HepG2 (cell line): ENCODE measurements at regions not wholly inside any gene's neighbourhood (a gene's known extent, or its start where the extent isn't known, plus 50 kb on each side); places are given as distances from the start of the nearest gene placed in this dataset.

Experiments
- ATAC-seq: fragments of 200-7000 bp; cut with Tn5 transposase; 3 replicates; pipeline ENCODE4 v1.9.1; 2020; ENCODE audit warnings: mild to moderate bottlenecking, moderate library complexity
- BruUV-seq: library from RNA; stranded (reverse); fragments of 400-500 nt; replicated peaks from 2 replicates; lab custom pipeline; 2021; lab: Mats Ljungman, UMichigan
- CTCF ChIA-PET: fragments of 300-600 bp; formaldehyde crosslinking; extraction: SDS; loops from one replicate; lab custom pipeline; 2021; ENCODE audit warnings: low total read pairs, inconsistent platforms, low intra/inter-chr PET ratio; lab: Yijun Ruan, JAX
- POLR2A ChIA-PET: fragments of 350-600 bp; sonication (Branson Sonifier 250); formaldehyde crosslinking; loops from one replicate; lab custom pipeline; 2020; ENCODE audit warnings: antibody characterized with exemption, inconsistent platforms; lab: Yijun Ruan, JAX
- DNase-seq: peaks from one replicate; pipeline ENCODE4 v3.0.0-alpha.2; 2015; ENCODE audit warnings: low spot score
- FAIRE-seq: peaks from 3 replicates; lab custom pipeline; 2011; peaks lifted over from hg19 to GRCh38; lab: Jason Lieb, UNC
- H2AFZ ChIP-seq: one replicate; pipeline ENCODE4 v1.6.1; 2011; ENCODE audit warnings: low read length, inconsistent platforms
- H3K27ac ChIP-seq: fragments of 300-600 bp; 3 replicates; pipeline ENCODE4 v1.8.0; 2011; ENCODE audit warnings: mixed run types, mild to moderate bottlenecking, mixed read lengths, low read length, inconsistent platforms; ENCODE audit not compliant: insufficient read depth; ENCODE audit errors: extremely low read length
- H3K27me3 ChIP-seq, 2 experiments: fragments of 200-600 bp in 1 of 2; 2 replicates in 1 of 2; 3 replicates in 1 of 2; pipeline versions ENCODE4 v1.6.0 to v1.8.0; 2011; ENCODE audit warnings: low read length in 2 of 2, mild to moderate bottlenecking in 2 of 2, moderate library complexity in 2 of 2, inconsistent platforms in 1 of 2; ENCODE audit not compliant: insufficient read depth in 2 of 2, control insufficient read depth in 1 of 2
- H3K36me3 ChIP-seq, 2 experiments: fragments of 200-600 bp in 1 of 2; replicated peaks in 1 of 2; 2 replicates in 1 of 2; 3 replicates in 1 of 2; pipeline versions ENCODE4 v1.5.1 to v1.8.0; 2011; ENCODE audit warnings: low read length in 2 of 2, inconsistent platforms in 1 of 2; ENCODE audit not compliant: insufficient read depth in 2 of 2, control insufficient read depth in 1 of 2
- H3K4me1 ChIP-seq: 2 replicates; pipeline ENCODE4 v1.5.1; 2012; ENCODE audit warnings: low read length, inconsistent platforms; ENCODE audit not compliant: insufficient read depth
- H3K4me2 ChIP-seq: 2 replicates; pipeline ENCODE4 v1.6.0; 2011; ENCODE audit warnings: low read depth, low read length, inconsistent platforms
- H3K4me3 ChIP-seq, 3 experiments: fragments of 200-600 bp in 1 of 3; sonication (generic), shearing (Covaris generic) in 1 of 3; replicated peaks in 1 of 3; 2 replicates each; pipeline ENCODE4 v1.5.1; 2011 to 2016; ENCODE audit warnings: low read length in 3 of 3, inconsistent platforms in 2 of 3, low read depth in 2 of 3, mild to moderate bottlenecking in 2 of 3, control low read depth in 1 of 3, mixed read lengths in 1 of 3; ENCODE audit not compliant: insufficient read depth in 1 of 3
- H3K79me2 ChIP-seq: one replicate; pipeline ENCODE4 v1.6.1; 2011; ENCODE audit warnings: low read length, inconsistent platforms; ENCODE audit not compliant: insufficient read depth
- H3K9ac ChIP-seq: 2 replicates; pipeline ENCODE4 v1.6.0; 2011; ENCODE audit warnings: mild to moderate bottlenecking, low read depth, low read length, inconsistent platforms; ENCODE audit not compliant: insufficient read depth
- H3K9me3 ChIP-seq: 2 replicates; pipeline ENCODE4 v1.5.1; 2012; ENCODE audit warnings: mild to moderate bottlenecking, low read length
- H4K20me1 ChIP-seq: 2 replicates; pipeline ENCODE4 v1.6.0; 2011; ENCODE audit warnings: inconsistent platforms, mild to moderate bottlenecking, low read length, moderate library complexity; ENCODE audit not compliant: insufficient read depth
- CBX1 ChIP-seq: IDR thresholded peaks from one replicate; pipeline ENCODE4 v1.6.1; 2016; ENCODE audit warnings: antibody characterized with exemption, low read depth
- LBX2 ChIP-seq: sonication (generic); formaldehyde crosslinking; IDR thresholded peaks from 2 replicates; pipeline ENCODE4 v1.5.0; 2020; ENCODE audit warnings: missing genetic modification reagents, mild to moderate bottlenecking, borderline replicate concordance
- NFE2 ChIP-seq: sonication (generic); formaldehyde crosslinking; IDR thresholded peaks from 2 replicates; pipeline ENCODE4 v1.4.0; 2020; ENCODE audit warnings: missing genetic modification reagents
- RARA ChIP-seq: IDR thresholded peaks from 2 replicates; pipeline ENCODE4 v1.6.1; 2016; ENCODE audit warnings: missing genetic modification reagents, missing compliant biosample characterization
- RFXAP ChIP-seq: sonication (generic); formaldehyde crosslinking; IDR thresholded peaks from 2 replicates; pipeline ENCODE4 v1.4.0; 2020; ENCODE audit warnings: missing genetic modification reagents, borderline replicate concordance
- TARDBP ChIP-seq: sonication (generic); formaldehyde crosslinking; IDR thresholded peaks from 2 replicates; pipeline ENCODE4 v1.8.0; 2022; ENCODE audit warnings: mild to moderate bottlenecking, missing genetic modification reagents
- ZNF335 ChIP-seq: sonication (generic); formaldehyde crosslinking; IDR thresholded peaks from 2 replicates; pipeline ENCODE4 v1.4.0; 2020; ENCODE audit warnings: missing genetic modification reagents
- ZNF414 ChIP-seq: sonication (generic); formaldehyde crosslinking; IDR thresholded peaks from 2 replicates; pipeline ENCODE4 v1.5.0; 2020; ENCODE audit warnings: missing genetic modification reagents
- ZNF446 ChIP-seq: sonication (generic); formaldehyde crosslinking; IDR thresholded peaks from 2 replicates; pipeline ENCODE4 v1.5.0; 2020; ENCODE audit warnings: mild to moderate bottlenecking, missing genetic modification reagents
- ZNF615 ChIP-seq: sonication (generic); formaldehyde crosslinking; IDR thresholded peaks from 2 replicates; pipeline ENCODE4 v1.5.0; 2020; ENCODE audit warnings: mild to moderate bottlenecking, missing genetic modification reagents, borderline replicate concordance
- ZNF746 ChIP-seq: sonication (generic); formaldehyde crosslinking; IDR thresholded peaks from 2 replicates; pipeline ENCODE4 v1.8.0; 2022; ENCODE audit warnings: mild to moderate bottlenecking, missing genetic modification reagents
- ZSCAN25 ChIP-seq: sonication (generic); formaldehyde crosslinking; IDR thresholded peaks from 2 replicates; pipeline ENCODE4 v1.8.0; 2022; ENCODE audit warnings: mild to moderate bottlenecking, missing genetic modification reagents
- WGBS: methylation state at CpG from one replicate; pipeline ENCODE4 v1.1.6; 2017; ENCODE audit warnings: low lambda C conversion rate; 5-methylcytosine and 5-hydroxymethylcytosine counted together
- in situ Hi-C: cut with HindIII; loops from 2 replicates; pipeline ENCODE4 v1.10.0; 2017; ENCODE audit warnings: low pct_unique_long_range_greater_than_20kb; ENCODE audit not compliant: extremely low pct_ligation_motif_present
- intact Hi-C: fragments of 100-400 bp; cut with micrococcal nuclease; formaldehyde crosslinking; loops from one replicate; pipeline ENCODE4 v1.10.0; 2022; ENCODE audit not compliant: unreplicated experiment

- no TSS peak for BruUV-seq
- no peak overlapping the region for H2AFZ ChIP-seq
- H3K4me2 ChIP-seq = no peak overlapping the region
- no peak for TF ChIP-seq NFE2 (CRISPR knock-in tag)
- TF ChIP-seq RARA = no peak
- TF ChIP-seq ZNF746 = no peak
- TF ChIP-seq ZNF446 (CRISPR knock-in tag) = no peak
- TF ChIP-seq ZNF335 (CRISPR knock-in tag) = no peak
- TF ChIP-seq ZNF414 (CRISPR knock-in tag) = no peak
- no peak for TF ChIP-seq ZSCAN25 (CRISPR knock-in tag)
- TF ChIP-seq TARDBP (CRISPR knock-in tag) = no peak
- no peak for TF ChIP-seq CBX1
- TF ChIP-seq RFXAP = no peak
- TF ChIP-seq ZNF615 (CRISPR knock-in tag) = no peak
- no peak for TF ChIP-seq LBX2 (CRISPR knock-in tag)
- DNase-seq = no peak
- H3K4me1 ChIP-seq = no peaks in the 10 kb centered on the region
- 0% methylated on average over 3 of the region's 3 CpGs for WGBS
- ATAC-seq = no peak
- no peak overlapping the region for H3K27ac ChIP-seq
- intact Hi-C loops = no loop called here
- in situ Hi-C loops = no loop called here
- ChIA-PET POLR2A (no interaction called here), CTCF (no interaction called here)
- H3K27me3 ChIP-seq = no peaks in the 10 kb centered on the region
- H3K36me3 ChIP-seq = no peaks in the 10 kb centered on the region
- no peak overlapping the region for H3K4me3 ChIP-seq
- H3K9me3 ChIP-seq = peaks cover 65% of the 10 kb centered on the region
- no peak for FAIRE-seq
- H3K9ac ChIP-seq = no peak overlapping the region
- no peaks in the 10 kb centered on the region for H3K79me2 ChIP-seq
- no peaks in the 10 kb centered on the region for H4K20me1 ChIP-seq
Observed at GRCh38 chr13:104823071-104823470, 1712.4 kb downstream of the EFNB2 start.
